ENCODE measurements at regions not wholly inside any gene's neighbourhood (a gene's known extent, or its start where the extent isn't known, plus 50 kb on each side); places are given as distances from the start of the nearest gene placed in this dataset.

- no peaks in the 10 kb centered on the region for H3K4me1 ChIP-seq
- no peak overlapping the region for H3K4me3 ChIP-seq
- H3K27me3 ChIP-seq = no peaks in the 10 kb centered on the region
- H3K27ac ChIP-seq = no peak overlapping the region
- no peaks in the 10 kb centered on the region for H3K36me3 ChIP-seq (ENCODE audit: low read depth, missing control alignments)
- no peaks in the 10 kb centered on the region for H3K9me3 ChIP-seq
- no peak for TF ChIP-seq CTCF (IDR thresholded peaks at IDR 0.05)
- no peak for TF ChIP-seq POLR2A (IDR thresholded peaks at IDR 0.05)
- DNase-seq = no peak
- 88 to 92% methylated on average over 4 of the region's 4 CpGs for WGBS, 2 donors
- intact Hi-C loops (cut with DNase I; ENCODE audit: low total_unique reads) = no loop called here
Observed at GRCh38 chr2:150585221-150585971, 97.9 kb upstream of the RND3 start.

GRCh38 chr2:150584081-150584480, 96.6 kb upstream of the RND3 start:
- intact Hi-C loops (cut with DNase I; ENCODE audit: low total_unique reads) = no loop called here
- no peak overlapping the region for H3K27ac ChIP-seq
- 93 to 95% methylated on average over 4 of the region's 4 CpGs for WGBS, 2 donors
- no peaks in the 10 kb centered on the region for H3K4me1 ChIP-seq
- no peak for TF ChIP-seq POLR2A (IDR thresholded peaks at IDR 0.05)
- no peak for TF ChIP-seq CTCF (IDR thresholded peaks at IDR 0.05)
- no peaks in the 10 kb centered on the region for H3K27me3 ChIP-seq
- H3K9me3 ChIP-seq = no peaks in the 10 kb centered on the region
- H3K36me3 ChIP-seq (ENCODE audit: low read depth, missing control alignments) = no peaks in the 10 kb centered on the region
- no peak overlapping the region for H3K4me3 ChIP-seq
- DNase-seq = no peak

DNA sequence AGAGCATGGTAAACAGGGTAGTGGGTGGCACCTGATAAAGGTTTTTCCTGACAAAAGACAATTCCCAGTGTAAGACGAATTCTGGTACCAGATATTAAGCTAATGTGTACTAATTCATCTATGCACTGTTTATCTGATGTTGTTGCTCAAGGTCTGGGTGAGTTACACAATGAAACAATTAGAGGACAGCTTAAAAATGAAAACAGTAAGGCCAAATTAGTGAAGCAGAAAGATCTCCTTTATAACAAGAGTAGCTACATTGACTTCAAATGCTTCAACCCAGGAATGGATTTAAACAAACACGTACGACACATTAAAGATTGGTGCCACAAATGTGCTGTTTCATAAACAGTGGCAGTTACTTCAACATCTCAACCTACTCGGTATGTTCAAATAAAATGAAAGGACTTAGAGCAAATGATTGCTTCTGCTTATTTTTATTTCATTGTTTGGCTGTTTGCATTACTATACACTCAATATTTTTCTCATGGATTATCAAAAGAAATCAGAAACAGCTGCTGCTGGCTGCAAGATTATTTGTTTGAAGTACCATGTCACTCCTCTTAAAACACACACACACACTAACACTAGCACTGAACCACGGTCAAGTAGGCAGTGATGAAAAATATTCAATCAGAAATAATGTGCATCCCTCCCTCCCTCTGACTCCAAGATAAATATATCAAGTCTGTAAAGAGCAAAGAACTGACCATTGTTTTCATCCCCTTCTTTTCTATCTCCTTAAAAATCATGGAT, 94.4 kb upstream of the RND3 start:
- H3K4me1 ChIP-seq = no peaks in the 10 kb centered on the region
- no peak overlapping the region for H3K4me3 ChIP-seq
- TF ChIP-seq CTCF (IDR thresholded peaks at IDR 0.05) (no peak), POLR2A (IDR thresholded peaks at IDR 0.05) (no peak)
- H3K36me3 ChIP-seq (ENCODE audit: low read depth, missing control alignments) = no peaks in the 10 kb centered on the region
- 74 to 75% methylated on average over 5 of the region's 5 CpGs for WGBS, 2 donors
- no peaks in the 10 kb centered on the region for H3K27me3 ChIP-seq
- DNase-seq = no peak
- H3K27ac ChIP-seq = no peak overlapping the region
- intact Hi-C loops (cut with DNase I; ENCODE audit: low total_unique reads) = no loop called here
- no peaks in the 10 kb centered on the region for H3K9me3 ChIP-seq

GRCh38 chr2:150578481-150578880, 91.0 kb upstream of the RND3 start:
- H3K4me3 ChIP-seq = no peak overlapping the region
- DNase-seq = no peak
- H3K9me3 ChIP-seq = no peaks in the 10 kb centered on the region
- intact Hi-C loops (cut with DNase I; ENCODE audit: low total_unique reads) = no loop called here
- no peaks in the 10 kb centered on the region for H3K4me1 ChIP-seq
- H3K36me3 ChIP-seq (ENCODE audit: low read depth, missing control alignments) = no peaks in the 10 kb centered on the region
- WGBS, 2 donors = 96 to 97% methylated on average over 2 of the region's 2 CpGs
- no peaks in the 10 kb centered on the region for H3K27me3 ChIP-seq
- H3K27ac ChIP-seq = no peak overlapping the region
- TF ChIP-seq CTCF (IDR thresholded peaks at IDR 0.05) (no peak), POLR2A (IDR thresholded peaks at IDR 0.05) (no peak)

Data from testis (tissue), 2 donors.